SIG-M5 treated with dmso at 0.1 percent for 504 hours (cell line): ENCODE measurements at regions not wholly inside any gene's neighbourhood (a gene's known extent, or its start where the extent isn't known, plus 50 kb on each side); places are given as distances from the start of the nearest gene placed in this dataset.

Experiments
- DNase-seq: peaks from one replicate; lab custom pipeline; 2025; ENCODE audit not compliant: unreplicated experiment; lab: John Stamatoyannopoulos, UW

DNA sequence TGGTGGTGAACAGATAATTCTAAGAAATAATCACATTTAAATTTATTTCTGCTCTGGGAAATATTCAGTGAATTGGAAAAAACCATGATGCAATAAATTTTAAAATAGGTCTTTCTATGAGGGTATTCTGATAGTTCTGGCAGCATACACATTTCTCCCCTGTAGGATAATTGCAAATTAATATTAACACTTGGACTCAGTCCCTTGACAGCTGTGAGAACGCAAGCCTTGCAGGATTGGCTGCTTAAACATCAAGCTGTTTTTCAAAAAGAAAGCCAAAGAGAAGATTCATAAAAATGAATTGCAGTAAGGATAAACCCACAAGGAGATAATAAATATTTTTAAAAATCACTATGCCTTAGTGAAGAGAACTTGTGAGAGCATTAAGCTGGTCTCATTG is 180.0 kb downstream of the MTRR start:
- DNase-seq = no peak

DNA sequence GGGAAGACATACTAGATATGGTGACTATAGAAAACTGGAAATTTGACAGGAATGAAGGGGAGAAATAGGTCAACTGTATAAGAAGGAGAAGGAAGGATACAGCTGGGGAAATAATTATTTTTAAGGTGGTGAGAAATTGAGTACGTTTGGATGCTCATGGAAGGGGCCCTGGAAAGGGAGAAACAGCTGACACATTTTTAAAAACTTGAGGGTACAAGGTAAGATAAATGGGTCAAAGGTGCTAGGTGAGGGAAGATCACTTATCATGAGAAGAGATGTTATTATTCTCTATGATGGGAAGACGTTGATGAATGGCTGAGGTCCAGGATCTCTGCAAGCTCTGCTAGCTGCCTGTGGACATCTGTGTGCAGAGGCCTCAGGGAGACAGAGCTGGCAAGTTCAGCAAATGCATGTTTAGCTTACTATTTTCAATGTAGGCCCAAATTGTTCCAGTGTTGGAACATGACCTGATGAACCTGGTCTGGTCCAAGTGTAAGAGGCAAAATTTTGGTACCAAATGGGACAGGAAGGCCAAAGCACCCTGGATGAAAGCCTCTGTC is 181.7 kb downstream of the MTRR start:
- DNase-seq = no peak

DNA sequence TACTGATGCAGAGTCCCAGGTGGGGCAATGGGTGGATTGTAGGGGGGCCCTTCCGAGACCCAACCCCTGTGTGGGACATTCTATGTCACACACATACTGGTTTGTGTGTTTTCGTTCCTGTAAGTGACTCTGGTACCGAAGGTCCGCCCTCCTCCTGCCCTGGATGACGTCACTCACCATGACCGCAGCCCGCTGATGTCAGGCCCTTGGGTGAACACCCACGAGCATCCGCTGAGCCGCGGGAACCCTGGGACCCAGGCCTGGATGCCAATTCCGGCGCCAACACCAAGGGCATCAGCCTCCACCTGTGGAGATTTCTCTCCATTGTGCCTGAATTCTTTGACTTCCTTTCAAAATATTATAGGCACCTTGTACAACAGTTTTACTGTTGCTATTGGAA is 184.3 kb downstream of the MTRR start:
- DNase-seq = no peak

DNA sequence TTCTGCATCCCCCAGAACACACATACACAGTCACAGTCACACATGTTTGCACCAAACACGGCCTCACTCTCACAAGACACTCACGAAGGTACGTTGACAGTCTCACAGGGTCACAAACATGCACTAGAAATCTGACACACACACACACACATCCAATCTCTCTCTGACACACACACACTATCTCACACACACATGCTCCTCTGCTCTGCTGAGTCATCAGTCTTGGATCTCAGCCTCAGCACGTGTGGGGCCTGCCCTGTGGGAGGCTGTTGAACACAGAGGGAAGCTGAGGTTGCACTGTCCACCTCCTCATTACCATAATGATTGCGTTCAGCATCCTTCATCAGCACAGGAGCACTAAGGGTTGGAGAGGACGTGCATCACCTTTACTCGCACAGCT is 188.8 kb downstream of the MTRR start:
- DNase-seq = no peak

DNA sequence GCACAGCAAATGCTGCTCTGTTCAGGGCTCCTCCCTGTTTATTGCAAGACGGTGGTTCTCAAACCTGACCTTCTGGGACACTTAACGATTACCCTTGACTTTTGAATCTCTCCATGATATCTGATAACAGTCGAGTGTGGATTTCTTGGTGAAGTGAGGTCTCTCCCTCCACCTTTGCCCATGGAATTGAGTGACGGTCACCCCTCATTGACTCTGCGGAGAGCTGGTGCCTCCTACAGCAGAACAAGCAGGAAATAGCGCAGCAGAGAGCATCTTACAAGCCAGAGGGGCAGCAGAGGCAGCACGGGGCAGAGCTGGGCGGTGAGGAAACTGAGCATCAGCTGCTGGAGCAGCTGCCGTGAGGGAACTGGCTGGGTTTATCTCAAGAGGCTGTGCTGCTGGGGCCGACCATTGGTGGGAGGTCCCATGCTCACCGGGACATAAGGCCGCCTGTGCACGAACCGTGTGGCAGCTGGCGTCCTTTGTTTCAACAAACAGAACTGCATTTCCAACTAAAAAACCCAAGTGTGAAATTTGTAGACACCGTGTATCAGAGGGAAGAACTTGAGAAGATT is 189.8 kb downstream of the MTRR start:
- DNase-seq = no peak

DNA sequence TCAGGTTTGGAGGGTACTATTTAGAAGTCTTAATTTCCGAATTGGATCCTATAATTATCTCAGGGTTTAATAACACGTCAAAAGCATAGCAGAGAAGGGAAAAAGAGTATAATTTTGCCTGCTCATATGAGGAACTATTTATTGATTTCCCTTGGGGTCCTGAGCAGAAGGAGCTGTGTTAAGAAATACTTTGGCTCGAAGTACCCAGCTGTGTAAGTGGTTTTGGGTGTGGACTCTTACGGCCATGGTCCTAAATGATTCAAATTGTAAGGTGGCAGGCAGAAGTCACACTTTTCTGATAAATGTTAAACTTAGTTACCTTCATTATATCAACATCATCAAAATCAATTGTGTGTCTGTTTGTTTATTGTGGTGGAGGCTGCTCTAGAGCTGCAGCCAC is 190.4 kb downstream of the MTRR start:
- DNase-seq = no peak

DNA sequence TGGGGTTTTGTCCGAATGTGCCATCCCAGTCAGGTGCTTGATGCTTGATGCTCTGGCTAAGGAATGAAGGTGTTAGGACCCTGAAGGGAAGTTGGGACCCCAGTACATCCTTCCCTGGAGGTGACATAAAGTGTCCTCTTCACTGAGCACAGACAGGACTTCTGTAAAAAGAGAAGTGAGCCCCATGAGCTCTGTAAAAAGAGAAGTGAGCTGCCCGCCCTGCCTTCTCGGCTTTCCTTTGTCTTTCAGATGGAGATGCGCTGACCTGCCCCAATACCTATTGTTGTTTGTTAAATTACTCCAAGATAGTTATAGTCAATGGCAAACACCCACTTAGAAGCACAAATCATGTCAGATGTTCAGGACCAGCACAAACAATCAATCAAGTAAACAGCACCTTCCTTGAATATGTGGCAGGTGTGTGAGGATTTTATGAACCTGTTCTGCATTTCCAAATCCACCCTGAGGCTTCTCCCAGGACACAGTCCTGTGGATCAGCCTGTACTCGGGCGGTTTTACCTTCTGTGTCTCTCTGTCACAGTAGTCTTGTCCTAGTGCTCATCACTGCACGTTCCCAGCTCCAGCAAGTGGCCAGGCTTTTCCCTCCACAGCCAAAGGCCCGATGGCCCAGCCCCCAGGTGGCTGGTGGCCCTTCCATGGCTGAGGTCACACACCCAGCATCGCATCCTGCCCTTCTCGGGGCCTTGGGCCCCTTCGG is 191.4 kb downstream of the MTRR start:
- DNase-seq = no peak

DNA sequence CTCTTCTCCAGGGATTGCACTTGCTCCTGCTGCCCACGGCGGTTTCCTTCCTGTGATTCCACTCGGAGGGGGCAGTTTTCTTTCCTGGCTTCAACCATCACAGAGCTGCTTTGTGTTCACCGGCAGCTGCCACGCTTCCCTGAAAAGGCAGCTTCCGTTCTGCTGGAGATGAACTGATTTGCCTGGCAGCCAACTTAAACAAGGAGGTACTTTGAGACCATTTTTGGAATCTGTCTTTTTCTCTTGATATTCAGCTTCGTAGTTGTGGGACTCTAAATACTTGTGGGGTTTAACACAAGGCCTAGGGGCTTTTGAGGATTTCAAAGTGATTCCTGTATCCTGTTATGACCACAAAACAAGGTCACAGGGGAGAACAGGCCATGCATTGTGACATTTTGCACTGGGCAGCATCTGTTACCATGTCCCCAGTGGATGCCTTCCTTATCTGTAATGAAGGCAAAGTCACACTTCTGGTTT is 192.0 kb downstream of the MTRR start:
- DNase-seq = no peak

DNA sequence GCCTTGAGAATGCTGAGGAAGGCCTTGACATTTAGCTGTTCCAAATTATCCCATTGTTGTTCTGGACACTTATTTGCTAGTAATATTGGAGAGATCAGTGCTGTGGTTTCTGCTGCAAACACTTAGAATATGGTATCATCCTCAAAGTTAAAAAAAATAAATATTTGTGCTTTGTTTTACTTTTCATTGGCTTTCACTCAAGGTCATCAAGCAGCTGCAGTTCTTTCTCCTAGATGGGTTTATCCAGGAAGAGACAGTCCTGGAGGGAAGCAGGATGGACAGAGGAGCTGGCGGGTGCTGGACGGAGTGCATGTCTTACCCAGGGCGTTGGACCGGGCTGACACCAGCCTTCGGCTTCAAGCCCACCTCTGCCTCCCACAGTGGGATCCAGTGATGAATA is 193.6 kb downstream of the MTRR start:
- DNase-seq = no peak

DNA sequence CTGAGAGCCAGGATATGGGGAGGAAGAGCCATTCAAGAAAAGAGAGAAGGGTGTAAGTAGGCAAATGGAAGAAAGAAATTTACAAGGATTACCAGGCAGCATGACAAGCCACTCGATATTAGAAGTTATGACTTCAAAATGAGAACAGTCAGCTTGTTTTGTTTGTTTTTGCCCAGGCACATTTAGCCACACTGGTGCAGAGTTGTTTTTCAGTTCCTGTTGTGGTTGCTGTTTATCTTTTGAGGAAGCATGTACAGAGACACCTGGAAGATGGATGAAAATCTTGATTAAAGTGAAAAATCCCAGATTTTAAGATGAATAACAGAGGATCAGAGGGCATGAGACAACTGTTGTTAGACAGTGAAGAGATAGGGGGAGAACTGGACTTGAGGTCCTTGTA is 199.1 kb downstream of the MTRR start:
- DNase-seq = no peak

DNA sequence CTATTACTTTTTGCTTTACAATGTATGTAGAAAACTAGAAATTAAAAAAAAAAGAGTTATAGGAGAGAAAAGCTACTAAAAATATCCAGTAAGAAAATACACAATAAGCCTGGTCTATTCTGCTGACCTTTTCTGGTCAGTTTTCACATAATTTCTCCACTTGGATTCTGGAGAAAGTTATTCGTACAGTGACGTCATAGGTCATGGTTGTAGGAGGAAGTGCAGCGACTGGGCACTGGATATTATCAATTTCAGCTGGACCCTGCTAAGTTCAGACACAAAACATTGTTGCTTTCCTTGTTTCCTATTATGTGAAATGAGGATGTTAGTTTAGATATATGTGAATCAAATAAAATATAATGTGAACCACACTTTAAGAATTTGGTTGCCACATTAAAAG is 201.2 kb downstream of the MTRR start:
- DNase-seq = no peak

DNA sequence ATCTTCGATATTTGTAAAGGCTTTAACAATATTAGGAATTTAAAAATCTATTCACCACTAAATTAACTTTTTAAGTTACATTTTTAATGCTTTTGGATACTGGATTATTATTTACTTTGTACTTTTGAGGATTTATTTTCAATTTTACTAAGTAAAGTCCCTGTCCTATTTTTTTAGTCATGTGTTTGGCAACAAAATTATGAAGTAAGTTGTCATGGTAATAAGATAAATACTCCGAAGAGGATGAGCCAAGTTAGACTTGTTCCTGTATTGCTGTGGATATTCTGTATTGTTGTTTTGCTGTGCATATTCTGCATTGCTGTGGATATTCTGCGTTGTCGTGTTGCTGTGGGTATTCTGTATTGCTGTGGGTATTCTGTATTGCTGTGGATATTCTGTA is 210.1 kb downstream of the MTRR start:
- DNase-seq = no peak

DNA sequence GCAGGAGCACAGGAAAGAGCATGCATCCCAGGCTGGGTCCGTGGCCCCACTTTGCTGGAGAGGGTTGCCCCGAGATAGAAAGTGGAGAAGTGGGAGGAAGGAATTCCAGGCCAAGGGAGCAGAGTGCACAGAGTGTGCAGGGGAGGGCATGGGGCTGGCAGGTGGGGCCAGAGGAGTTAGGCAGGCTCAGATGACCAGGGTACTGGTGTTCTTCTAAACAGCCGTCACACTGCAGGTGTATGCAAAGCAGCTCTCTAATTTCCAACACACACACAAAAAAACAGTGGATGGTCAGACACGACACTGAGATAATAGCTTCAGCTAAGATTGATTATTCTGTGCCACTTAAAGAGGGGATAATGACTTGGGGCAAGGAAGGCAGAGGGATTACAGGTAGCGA is 212.2 kb downstream of the MTRR start:
- no peak for DNase-seq

DNA sequence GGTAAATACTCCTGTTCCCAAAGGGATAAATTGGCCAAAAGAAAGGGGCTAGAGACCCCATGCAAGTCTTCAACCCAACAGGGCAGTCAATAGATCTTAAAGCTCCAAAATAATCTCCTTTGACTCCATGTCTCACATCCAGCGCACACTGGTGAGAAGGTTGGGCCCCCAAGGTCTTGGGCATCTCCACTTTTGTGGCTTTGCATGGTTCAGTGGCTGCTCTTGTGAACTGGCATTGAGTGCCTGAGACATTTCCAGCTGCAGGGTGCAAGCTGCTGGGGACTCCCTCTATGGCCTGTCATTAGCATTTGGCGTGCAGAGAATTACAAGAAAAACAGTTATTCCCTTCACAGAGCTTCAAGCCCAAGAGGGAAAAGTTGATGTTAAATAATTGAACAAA is 224.7 kb downstream of the MTRR start:
- DNase-seq = no peak

DNA sequence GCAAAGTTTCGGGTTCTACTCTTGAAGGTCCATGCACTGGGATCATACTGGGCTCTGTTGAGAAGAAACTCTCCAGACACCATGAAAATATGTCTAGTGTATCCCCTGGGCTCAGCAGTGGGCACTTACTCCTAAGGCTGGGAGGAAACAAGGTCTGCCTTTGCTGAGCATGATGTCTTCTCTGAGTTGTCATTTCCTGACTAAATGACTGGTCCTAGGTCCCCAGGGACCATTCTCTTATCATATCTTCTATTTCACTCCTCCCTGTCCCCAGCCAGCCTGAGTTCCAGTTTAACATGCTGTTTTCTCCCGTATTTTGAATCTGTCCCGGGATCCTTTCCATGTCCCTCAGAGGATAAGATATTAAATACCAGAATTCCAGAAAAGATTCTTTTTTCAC is 225.4 kb downstream of the MTRR start:
- DNase-seq = no peak

DNA sequence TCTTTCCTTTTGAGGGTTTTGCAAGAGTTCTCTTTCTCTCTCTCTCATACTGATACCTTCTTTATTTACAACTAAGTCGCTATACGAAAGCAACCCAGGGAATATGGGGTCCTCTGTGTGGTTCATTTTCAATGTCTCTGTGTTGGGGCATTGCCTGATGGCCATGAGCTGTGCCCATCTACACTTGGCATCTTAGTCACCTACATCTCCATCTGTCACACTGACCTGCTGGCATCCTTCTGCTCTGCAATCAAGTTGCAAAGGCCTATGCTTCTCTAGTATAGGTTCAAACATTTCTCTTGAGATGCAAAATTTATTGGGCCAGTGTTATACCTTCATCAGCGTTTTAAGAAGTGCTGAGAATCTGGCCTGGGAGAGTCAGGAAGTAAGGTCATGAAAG is 228.2 kb downstream of the MTRR start:
- DNase-seq = no peak

DNA sequence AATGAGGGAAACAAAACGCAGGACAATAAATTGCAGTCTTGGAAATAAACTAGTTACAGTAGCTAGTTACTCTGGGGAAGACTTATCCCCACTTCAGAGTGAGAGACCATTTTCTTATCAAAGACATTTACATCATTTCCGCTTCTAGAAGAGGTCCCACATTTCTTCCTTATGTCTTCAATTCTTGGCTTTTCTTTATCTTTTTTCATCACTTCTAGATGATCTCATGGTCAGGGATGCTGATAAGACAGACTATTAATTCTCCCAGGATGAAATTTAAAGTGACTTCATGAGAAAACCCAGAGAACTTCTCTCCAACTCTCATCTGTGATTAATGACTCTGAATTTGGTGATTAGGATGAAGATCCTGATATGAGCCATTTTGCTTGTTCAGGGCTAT is 229.1 kb downstream of the MTRR start:
- DNase-seq = no peak

DNA sequence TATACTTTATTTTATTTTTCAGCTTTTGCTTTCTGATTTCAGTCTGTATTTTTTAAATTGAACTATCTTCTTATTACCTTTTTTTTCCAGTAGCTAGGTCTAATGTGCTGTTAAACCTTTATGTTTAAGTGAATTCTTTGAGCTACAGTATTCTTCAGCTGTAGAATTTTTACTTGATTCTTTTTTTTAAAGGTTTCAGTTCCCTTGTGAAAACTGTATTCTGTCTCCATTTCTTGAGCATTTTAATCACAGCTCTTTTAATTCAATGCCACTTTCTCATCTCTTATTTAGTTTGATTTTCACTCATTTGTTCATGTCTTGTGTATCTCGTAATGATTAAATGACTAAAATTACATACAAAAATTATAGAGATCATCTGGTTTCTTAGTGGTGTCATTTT is 233.8 kb downstream of the MTRR start:
- no peak for DNase-seq

DNA sequence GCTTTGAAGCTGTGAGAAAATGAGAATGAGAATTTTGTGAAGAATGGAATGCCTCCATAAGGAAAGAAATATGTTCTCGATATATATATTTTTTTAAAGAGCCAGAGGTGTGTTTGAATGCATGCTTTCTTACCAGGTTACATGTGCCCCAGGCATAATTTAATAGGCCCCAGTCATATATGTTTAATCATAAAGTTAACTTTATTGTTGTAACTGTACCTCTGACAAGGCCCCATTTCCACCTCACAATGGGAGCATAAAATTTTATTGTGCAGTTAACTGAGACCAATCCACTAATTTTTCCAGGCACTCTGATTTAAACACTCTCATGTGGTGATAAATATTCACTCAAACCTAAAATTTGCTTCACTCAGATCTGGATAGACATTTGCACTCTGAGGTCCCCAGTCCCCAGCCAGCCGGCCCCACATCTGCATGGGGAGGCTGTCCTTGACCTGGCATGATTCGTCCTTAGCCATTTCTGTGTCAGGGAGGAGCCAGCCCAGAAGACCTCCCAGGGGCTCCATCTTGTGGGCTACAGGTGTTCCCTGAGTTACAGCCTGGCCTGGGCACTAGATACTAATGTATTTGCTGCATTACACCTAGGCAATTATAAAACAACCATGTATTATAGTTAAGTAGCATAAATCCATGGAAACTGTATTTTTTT is 245.8 kb downstream of the MTRR start:
- DNase-seq = no peak

DNA sequence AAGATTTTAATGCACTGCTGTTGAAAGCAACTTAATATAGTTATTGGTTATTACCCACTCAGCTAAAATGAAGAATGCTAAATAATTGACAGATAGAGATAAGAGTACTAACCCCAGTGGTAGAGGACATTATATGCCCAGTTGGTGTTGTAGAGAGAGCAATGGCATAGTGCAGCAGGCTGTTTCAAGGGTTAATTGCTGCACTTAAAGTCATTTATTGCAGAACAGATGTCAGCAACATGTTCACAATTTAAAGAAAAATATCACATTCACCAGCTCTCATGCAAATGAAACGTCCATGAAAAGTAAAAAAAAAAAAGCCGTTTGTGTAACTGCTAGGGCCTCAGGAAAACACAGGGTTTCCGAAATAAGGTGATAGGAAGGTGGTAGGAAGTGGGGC is 254.6 kb downstream of the MTRR start:
- no peak for DNase-seq

DNA sequence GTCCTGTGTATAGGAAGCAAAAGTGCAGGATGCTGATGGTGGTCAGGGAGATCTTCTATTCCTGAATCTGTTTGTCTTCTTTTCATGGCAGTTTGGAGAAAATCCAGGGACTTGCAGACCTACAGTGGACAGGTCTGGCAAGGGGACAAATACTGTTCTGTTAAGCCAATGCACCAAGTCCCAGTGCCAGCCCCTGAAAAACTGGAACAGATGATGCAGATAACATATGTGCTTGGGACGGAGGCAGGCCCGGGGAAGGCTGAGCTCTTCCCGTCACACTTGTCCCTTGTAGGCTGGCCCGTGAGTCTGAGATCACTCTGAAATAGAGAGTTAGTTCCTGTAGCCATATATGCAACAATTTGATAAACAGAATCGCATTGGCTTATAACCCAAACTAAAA is 265.7 kb downstream of the MTRR start:
- DNase-seq = no peak

DNA sequence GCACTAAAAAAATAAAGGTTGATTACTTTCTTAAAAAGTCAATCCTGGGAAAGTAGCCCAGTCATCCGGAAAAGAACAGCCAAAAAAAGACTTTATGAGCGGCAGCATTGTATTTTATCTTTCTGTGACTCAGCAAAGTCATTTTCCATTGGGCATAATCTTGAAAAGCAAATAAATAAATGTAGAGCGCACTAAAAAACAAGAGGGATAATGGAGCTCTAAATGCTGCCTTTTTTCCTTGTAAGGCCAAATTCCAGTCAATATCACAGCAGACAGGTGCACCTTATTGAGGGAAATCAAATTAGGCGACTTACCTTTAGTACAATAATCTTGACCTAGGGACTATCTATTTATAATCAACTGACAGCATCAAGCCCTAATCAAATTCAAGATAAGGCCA is 266.8 kb downstream of the MTRR start:
- DNase-seq = no peak
